HL-60 (cell line): ENCODE measurements at regions not wholly inside any gene's neighbourhood (a gene's known extent, or its start where the extent isn't known, plus 50 kb on each side); places are given as distances from the start of the nearest gene placed in this dataset.

Source experiments
- GABPA ChIP-seq: IDR thresholded peaks from 2 replicates; pipeline ENCODE4 v1.6.1; 2012; ENCODE audit warnings: low read depth
- POLR2AphosphoS5 ChIP-seq: IDR thresholded peaks from 2 replicates; pipeline ENCODE4 v1.6.1; 2012; ENCODE audit warnings: low read depth
- SPI1 ChIP-seq: IDR thresholded peaks from 2 replicates; pipeline ENCODE4 v1.6.1; 2012; ENCODE audit warnings: low read depth, mild to moderate bottlenecking, borderline replicate concordance
- TF ChIP-seq, protein P1 (sequence below): IDR thresholded peaks from one replicate; pipeline ENCODE4 v1.5.1; 2011; ENCODE audit warnings: low read length, control low read depth, inconsistent platforms; ENCODE audit not compliant: insufficient read depth
- TF ChIP-seq, protein P2 (sequence below): IDR thresholded peaks from 2 replicates; pipeline ENCODE4 v1.6.1; 2012; ENCODE audit warnings: low read depth; ENCODE audit not compliant: insufficient replicate concordance

DNA sequence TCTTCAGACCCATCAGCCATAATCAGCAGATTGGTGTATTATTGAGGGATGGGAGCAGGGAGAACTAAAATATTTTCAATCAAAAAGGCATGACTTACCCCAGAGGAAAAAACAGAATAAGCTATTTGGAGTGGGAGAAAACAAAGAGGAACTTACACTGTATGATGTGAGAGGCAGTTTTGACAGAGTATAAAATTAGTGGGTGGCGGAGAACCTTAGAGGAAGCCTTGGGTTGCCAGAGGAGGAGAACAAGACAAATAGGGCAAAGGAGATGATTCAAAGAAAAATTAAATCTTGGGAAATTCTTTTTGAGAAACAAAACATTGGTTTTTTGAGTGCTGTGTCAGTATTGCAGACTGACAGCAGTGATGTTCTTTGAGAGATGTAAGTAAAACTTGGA, 285.0 kb downstream of the C11orf87 start:
- TF ChIP-seq, protein P1, sequence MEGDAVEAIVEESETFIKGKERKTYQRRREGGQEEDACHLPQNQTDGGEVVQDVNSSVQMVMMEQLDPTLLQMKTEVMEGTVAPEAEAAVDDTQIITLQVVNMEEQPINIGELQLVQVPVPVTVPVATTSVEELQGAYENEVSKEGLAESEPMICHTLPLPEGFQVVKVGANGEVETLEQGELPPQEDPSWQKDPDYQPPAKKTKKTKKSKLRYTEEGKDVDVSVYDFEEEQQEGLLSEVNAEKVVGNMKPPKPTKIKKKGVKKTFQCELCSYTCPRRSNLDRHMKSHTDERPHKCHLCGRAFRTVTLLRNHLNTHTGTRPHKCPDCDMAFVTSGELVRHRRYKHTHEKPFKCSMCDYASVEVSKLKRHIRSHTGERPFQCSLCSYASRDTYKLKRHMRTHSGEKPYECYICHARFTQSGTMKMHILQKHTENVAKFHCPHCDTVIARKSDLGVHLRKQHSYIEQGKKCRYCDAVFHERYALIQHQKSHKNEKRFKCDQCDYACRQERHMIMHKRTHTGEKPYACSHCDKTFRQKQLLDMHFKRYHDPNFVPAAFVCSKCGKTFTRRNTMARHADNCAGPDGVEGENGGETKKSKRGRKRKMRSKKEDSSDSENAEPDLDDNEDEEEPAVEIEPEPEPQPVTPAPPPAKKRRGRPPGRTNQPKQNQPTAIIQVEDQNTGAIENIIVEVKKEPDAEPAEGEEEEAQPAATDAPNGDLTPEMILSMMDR: no peak
- no peak for TF ChIP-seq POLR2AphosphoS5
- TF ChIP-seq, protein P2, sequence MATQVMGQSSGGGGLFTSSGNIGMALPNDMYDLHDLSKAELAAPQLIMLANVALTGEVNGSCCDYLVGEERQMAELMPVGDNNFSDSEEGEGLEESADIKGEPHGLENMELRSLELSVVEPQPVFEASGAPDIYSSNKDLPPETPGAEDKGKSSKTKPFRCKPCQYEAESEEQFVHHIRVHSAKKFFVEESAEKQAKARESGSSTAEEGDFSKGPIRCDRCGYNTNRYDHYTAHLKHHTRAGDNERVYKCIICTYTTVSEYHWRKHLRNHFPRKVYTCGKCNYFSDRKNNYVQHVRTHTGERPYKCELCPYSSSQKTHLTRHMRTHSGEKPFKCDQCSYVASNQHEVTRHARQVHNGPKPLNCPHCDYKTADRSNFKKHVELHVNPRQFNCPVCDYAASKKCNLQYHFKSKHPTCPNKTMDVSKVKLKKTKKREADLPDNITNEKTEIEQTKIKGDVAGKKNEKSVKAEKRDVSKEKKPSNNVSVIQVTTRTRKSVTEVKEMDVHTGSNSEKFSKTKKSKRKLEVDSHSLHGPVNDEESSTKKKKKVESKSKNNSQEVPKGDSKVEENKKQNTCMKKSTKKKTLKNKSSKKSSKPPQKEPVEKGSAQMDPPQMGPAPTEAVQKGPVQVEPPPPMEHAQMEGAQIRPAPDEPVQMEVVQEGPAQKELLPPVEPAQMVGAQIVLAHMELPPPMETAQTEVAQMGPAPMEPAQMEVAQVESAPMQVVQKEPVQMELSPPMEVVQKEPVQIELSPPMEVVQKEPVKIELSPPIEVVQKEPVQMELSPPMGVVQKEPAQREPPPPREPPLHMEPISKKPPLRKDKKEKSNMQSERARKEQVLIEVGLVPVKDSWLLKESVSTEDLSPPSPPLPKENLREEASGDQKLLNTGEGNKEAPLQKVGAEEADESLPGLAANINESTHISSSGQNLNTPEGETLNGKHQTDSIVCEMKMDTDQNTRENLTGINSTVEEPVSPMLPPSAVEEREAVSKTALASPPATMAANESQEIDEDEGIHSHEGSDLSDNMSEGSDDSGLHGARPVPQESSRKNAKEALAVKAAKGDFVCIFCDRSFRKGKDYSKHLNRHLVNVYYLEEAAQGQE: no peak
- TF ChIP-seq SPI1: no peak
- no peak for TF ChIP-seq GABPA
